ENCODE measurements at regions not wholly inside any gene's neighbourhood (a gene's known extent, or its start where the extent isn't known, plus 50 kb on each side); places are given as distances from the start of the nearest gene placed in this dataset.

DNA sequence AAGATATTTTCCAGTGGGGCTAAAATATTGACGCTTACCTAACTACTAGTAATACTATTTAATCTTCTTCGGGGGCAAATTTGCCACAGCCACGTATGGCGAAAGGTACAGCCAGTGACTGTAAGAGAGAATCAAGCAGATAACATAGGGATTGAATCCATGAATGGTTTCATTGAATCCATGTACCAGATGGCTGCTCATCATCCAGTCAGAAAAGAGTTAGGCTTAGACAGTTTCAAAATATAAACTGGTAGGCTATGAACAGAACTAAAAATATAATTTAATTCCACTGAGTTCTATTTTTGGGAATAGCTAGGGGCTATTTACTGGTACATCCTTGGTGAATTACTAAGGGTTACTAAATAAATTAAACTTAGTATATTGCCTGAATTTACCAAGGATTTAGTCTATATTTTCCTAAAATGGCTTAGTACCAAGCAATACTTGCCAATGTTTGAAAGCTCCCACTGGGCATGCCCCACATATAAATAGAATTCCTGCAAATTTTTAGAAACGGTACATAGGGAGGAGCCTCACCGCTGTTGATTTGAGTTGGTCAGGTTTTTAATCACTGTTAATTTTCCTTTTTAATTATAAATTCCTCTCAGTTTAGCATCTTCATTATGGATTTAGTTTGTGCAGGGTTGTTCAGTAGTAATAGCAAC, 55.8 kb upstream of the VLDLR start (continued):
- TF ChIP-seq, protein P1, sequence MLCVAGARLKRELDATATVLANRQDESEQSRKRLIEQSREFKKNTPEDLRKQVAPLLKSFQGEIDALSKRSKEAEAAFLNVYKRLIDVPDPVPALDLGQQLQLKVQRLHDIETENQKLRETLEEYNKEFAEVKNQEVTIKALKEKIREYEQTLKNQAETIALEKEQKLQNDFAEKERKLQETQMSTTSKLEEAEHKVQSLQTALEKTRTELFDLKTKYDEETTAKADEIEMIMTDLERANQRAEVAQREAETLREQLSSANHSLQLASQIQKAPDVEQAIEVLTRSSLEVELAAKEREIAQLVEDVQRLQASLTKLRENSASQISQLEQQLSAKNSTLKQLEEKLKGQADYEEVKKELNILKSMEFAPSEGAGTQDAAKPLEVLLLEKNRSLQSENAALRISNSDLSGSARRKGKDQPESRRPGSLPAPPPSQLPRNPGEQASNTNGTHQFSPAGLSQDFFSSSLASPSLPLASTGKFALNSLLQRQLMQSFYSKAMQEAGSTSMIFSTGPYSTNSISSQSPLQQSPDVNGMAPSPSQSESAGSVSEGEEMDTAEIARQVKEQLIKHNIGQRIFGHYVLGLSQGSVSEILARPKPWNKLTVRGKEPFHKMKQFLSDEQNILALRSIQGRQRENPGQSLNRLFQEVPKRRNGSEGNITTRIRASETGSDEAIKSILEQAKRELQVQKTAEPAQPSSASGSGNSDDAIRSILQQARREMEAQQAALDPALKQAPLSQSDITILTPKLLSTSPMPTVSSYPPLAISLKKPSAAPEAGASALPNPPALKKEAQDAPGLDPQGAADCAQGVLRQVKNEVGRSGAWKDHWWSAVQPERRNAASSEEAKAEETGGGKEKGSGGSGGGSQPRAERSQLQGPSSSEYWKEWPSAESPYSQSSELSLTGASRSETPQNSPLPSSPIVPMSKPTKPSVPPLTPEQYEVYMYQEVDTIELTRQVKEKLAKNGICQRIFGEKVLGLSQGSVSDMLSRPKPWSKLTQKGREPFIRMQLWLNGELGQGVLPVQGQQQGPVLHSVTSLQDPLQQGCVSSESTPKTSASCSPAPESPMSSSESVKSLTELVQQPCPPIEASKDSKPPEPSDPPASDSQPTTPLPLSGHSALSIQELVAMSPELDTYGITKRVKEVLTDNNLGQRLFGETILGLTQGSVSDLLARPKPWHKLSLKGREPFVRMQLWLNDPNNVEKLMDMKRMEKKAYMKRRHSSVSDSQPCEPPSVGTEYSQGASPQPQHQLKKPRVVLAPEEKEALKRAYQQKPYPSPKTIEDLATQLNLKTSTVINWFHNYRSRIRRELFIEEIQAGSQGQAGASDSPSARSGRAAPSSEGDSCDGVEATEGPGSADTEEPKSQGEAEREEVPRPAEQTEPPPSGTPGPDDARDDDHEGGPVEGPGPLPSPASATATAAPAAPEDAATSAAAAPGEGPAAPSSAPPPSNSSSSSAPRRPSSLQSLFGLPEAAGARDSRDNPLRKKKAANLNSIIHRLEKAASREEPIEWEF (CRISPR knock-in tag; IDR thresholded peaks at IDR 0.05), result no peak
- no peak for TF ChIP-seq YY1 (IDR thresholded peaks at IDR 0.05; ENCODE audit: borderline replicate concordance in 1 of 3, control insufficient read depth in 1 of 3, extremely low read depth in 1 of 3, insufficient read depth in 3 of 3, insufficient read length in 1 of 3, insufficient replicate concordance in 2 of 3, low read depth in 1 of 3, low read length in 2 of 3)

DNA sequence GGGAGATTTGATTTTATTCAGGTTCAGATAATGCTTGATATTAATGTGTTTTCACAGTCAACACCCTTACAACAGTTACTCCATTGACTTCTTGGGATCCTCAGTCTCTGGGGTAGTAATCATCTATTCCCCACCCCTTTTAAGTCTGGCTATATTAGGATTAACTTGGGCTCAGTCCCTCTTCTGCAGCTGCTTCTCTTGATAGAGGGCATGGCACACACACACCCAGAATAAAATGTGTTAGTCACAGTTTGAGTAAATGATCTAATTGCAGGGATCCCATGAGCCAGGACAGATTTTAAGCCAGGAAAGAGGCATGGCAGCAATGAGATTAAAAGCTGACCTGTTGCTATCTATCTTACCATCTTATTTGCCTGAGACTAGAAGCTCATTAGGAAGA, 53.7 kb upstream of the VLDLR start:
- no peaks in the 10 kb centered on the region for H3K9me3 ChIP-seq (replicated peaks; ENCODE audit: control insufficient read depth, insufficient read depth, low read depth, low read length)
- no peak overlapping the region for H3K4me3 ChIP-seq
- FAIRE-seq (no peak), DNase-seq (ENCODE audit: extremely low read depth in 1 of 4, low spot score in 3 of 4) (no peak), ATAC-seq (no peak)
- no peaks in the 10 kb centered on the region for H3K79me2 ChIP-seq (ENCODE audit: control insufficient read depth, insufficient read depth, low read length)
- no peak overlapping the region for H3K4me2 ChIP-seq (ENCODE audit: insufficient read depth, low read length)
- no peaks in the 10 kb centered on the region for H3K27me3 ChIP-seq (ENCODE audit: control insufficient read depth in 2 of 2, insufficient read depth in 2 of 2, low read length in 2 of 2)
- H3K36me3 ChIP-seq (ENCODE audit: control insufficient read depth, insufficient read depth, low read length), result no peaks in the 10 kb centered on the region
- H3K4me1 ChIP-seq (replicated peaks in 1 of 2; ENCODE audit: control insufficient read depth in 2 of 2, insufficient read depth in 2 of 2, low read length in 2 of 2), result no peaks in the 10 kb centered on the region; a peak in 1 of 5 replicates
- ChIA-PET POLR2A (no interaction called here), CTCF (ENCODE audit: low intra/inter-chr PET ratio) (no interaction called here)
- H4K20me1 ChIP-seq (replicated peaks; ENCODE audit: control insufficient read depth, insufficient read depth, low read length), result no peaks in the 10 kb centered on the region
- H3K27ac ChIP-seq (ENCODE audit: extremely low read depth, low read depth, low read length), result no peak overlapping the region
- no peaks in the 10 kb centered on the region for H3K9me1 ChIP-seq (ENCODE audit: control insufficient read depth, insufficient read depth, low read length)
- H2AFZ ChIP-seq (ENCODE audit: low read depth, low read length), result no peak overlapping the region
- no peak overlapping the region for H3K9ac ChIP-seq (ENCODE audit: insufficient read depth in 1 of 2, low read depth in 2 of 2, low read length in 2 of 2)
- no peak for TF ChIP-seq CTBP1 (IDR thresholded peaks at IDR 0.05; ENCODE audit: borderline replicate concordance)
- no peak for TF ChIP-seq ZNF778 (CRISPR knock-in tag; IDR thresholded peaks at IDR 0.05)
- TF ChIP-seq NCOA1 (IDR thresholded peaks at IDR 0.05; ENCODE audit: low read depth), result no peak
- TF ChIP-seq ARID1B (IDR thresholded peaks at IDR 0.05), result no peak
- TF ChIP-seq SNRNP70 (optimal IDR thresholded peaks at IDR 0.05; ENCODE audit: low read depth, low read length), result no peak
- BruUV-seq (replicated peaks), result no TSS peak
- intact Hi-C loops (cut with micrococcal nuclease) (no loop called here), in situ Hi-C loops (cut with MboI) (no loop called here)
